Panc1 (cell line): ENCODE measurements at regions not wholly inside any gene's neighbourhood (a gene's known extent, or its start where the extent isn't known, plus 50 kb on each side); places are given as distances from the start of the nearest gene placed in this dataset.

Experiments
- ATAC-seq: fragments of 200-7000 bp; cut with Tn5 transposase; 2 replicates; pipeline ENCODE4 v1.9.1; 2020; ENCODE audit warnings: mild to moderate bottlenecking, moderate library complexity
- BruUV-seq: library from RNA; stranded (reverse); fragments of 400-500 nt; replicated peaks from 2 replicates; lab custom pipeline; 2021; lab: Mats Ljungman, UMichigan
- CTCF ChIA-PET: fragments of 300-600 bp; sonication (Branson Sonifier 250); formaldehyde crosslinking; loops from one replicate; lab custom pipeline; 2022; ENCODE audit warnings: antibody characterized with exemption; lab: Charles Lee
- POLR2A ChIA-PET: fragments of 300-600 bp; sonication (Branson Sonifier 250); formaldehyde crosslinking; loops from one replicate; lab custom pipeline; 2022; ENCODE audit warnings: antibody characterized with exemption; lab: Charles Lee
- DNase-seq: peaks from one replicate; pipeline ENCODE4 v3.0.0-alpha.2; 2010; ENCODE audit warnings: low read depth, low spot score
- H3K27ac ChIP-seq: 2 replicates; pipeline ENCODE4 v1.5.1; 2011; ENCODE audit warnings: mild to moderate bottlenecking, low read length, inconsistent platforms
- H3K27me3 ChIP-seq: fragments of 200-500 bp; sonication (Bioruptor generic); 2 replicates; pipeline ENCODE4 v1.6.0; 2014; ENCODE audit warnings: low read length, inconsistent platforms; ENCODE audit not compliant: control insufficient read depth, insufficient read depth
- H3K36me3 ChIP-seq: fragments of 200-500 bp; sonication (Bioruptor generic); 2 replicates; pipeline ENCODE4 v1.5.1; 2014; ENCODE audit warnings: inconsistent platforms, mild to moderate bottlenecking, low read length, moderate library complexity; ENCODE audit not compliant: control insufficient read depth, insufficient read depth
- H3K4me1 ChIP-seq: 2 replicates; pipeline ENCODE4 v1.5.1; 2011; ENCODE audit warnings: inconsistent platforms, mild to moderate bottlenecking, low read length, moderate library complexity; ENCODE audit not compliant: control insufficient read depth, insufficient read depth
- H3K4me3 ChIP-seq, 2 experiments: 2 replicates each; pipeline ENCODE4 v1.5.1; 2011 to 2012; ENCODE audit warnings: low read depth in 2 of 2, low read length in 2 of 2, mild to moderate bottlenecking in 2 of 2, inconsistent platforms in 1 of 2, moderate library complexity in 1 of 2
- H3K9me3 ChIP-seq: fragments of 200-500 bp; sonication (Bioruptor generic); 2 replicates; pipeline ENCODE4 v1.5.1; 2014; ENCODE audit warnings: low read depth, mild to moderate bottlenecking, inconsistent platforms, low read length, moderate library complexity; ENCODE audit not compliant: control insufficient read depth, insufficient read depth
- CTCF ChIP-seq: fragments of 450-650 bp; IDR thresholded peaks from 2 replicates; pipeline ENCODE4 v1.5.1; 2017; ENCODE audit warnings: mild to moderate bottlenecking
- POLR2AphosphoS5 ChIP-seq: IDR thresholded peaks from 2 replicates; pipeline ENCODE4 v1.6.1; 2012; ENCODE audit warnings: mild to moderate bottlenecking, low read depth, low read length, moderate library complexity
- REST ChIP-seq, 2 experiments: IDR thresholded peaks; 2 replicates each; pipeline ENCODE4 v1.6.1; 2011 to 2012; ENCODE audit warnings: low read depth in 2 of 2, control low read depth in 1 of 2, low read length in 1 of 2, mild to moderate bottlenecking in 1 of 2, moderate library complexity in 1 of 2; ENCODE audit not compliant: insufficient read depth in 1 of 2
- SIN3A ChIP-seq: IDR thresholded peaks from 2 replicates; pipeline ENCODE4 v1.6.1; 2012; ENCODE audit warnings: low read depth, mild to moderate bottlenecking, low read length, moderate library complexity, borderline replicate concordance; ENCODE audit not compliant: insufficient read depth
- TCF7L2 ChIP-seq: IDR thresholded peaks from 2 replicates; pipeline ENCODE4 v1.6.1; 2011; ENCODE audit warnings: mild to moderate bottlenecking, low read depth, low read length, inconsistent platforms
- in situ Hi-C: cut with HindIII; loops from 2 replicates; pipeline ENCODE4 v1.10.0; 2016; ENCODE audit warnings: low sequenced_read_pairs, low pct_unique_long_range_greater_than_20kb
- intact Hi-C: fragments of 100-400 bp; cut with micrococcal nuclease; formaldehyde crosslinking; loops from one replicate; pipeline ENCODE4 v1.10.0; 2022; ENCODE audit not compliant: unreplicated experiment

GRCh38 chr7:138285129-138285528, 174.9 kb upstream of the TRIM24 start:
- ChIA-PET POLR2A (no interaction called here), CTCF (no interaction called here)
- H3K4me3 ChIP-seq = no peak overlapping the region
- H3K27ac ChIP-seq = no peak overlapping the region
- ATAC-seq (no peak), DNase-seq (no peak)
- no peaks in the 10 kb centered on the region for H3K9me3 ChIP-seq
- no TSS peak for BruUV-seq
- H3K36me3 ChIP-seq = no peaks in the 10 kb centered on the region
- intact Hi-C loops = no loop called here
- in situ Hi-C loops = no loop called here
- H3K4me1 ChIP-seq = no peaks in the 10 kb centered on the region
- TF ChIP-seq TCF7L2 = no peak
- no peak for TF ChIP-seq REST (IDR thresholded peaks at IDR 0.05; ENCODE audit: insufficient read depth in 1 of 2, low read depth in 2 of 2, low read length in 1 of 2)
- no peaks in the 10 kb centered on the region for H3K27me3 ChIP-seq

- no peaks in the 10 kb centered on the region for H3K27me3 ChIP-seq
- intact Hi-C loops (no loop called here), in situ Hi-C loops (no loop called here)
- ChIA-PET CTCF (no interaction called here), POLR2A (no interaction called here)
- TF ChIP-seq SIN3A (no peak), REST (IDR thresholded peaks at IDR 0.05; ENCODE audit: insufficient read depth in 1 of 2, low read depth in 2 of 2, low read length in 1 of 2) (no peak), POLR2AphosphoS5 (no peak), CTCF (no peak), TCF7L2 (no peak)
- no peak for ATAC-seq
- DNase-seq = no peak
- H3K9me3 ChIP-seq = no peaks in the 10 kb centered on the region
- no peak overlapping the region for H3K4me3 ChIP-seq
- no TSS peak for BruUV-seq
- no peak overlapping the region for H3K27ac ChIP-seq
- no peaks in the 10 kb centered on the region for H3K36me3 ChIP-seq
- H3K4me1 ChIP-seq = no peaks in the 10 kb centered on the region
Measured at GRCh38 chr7:138286846-138287245, 173.2 kb upstream of the TRIM24 start.
